ENCODE measurements at regions not wholly inside any gene's neighbourhood (a gene's known extent, or its start where the extent isn't known, plus 50 kb on each side); places are given as distances from the start of the nearest gene placed in this dataset.

GRCh38 chr9:135253305-135254004 lies 166.0 kb downstream of the OLFM1 start:
- peaks cover 3% of the 10 kb centered on the region for H3K4me1 ChIP-seq (ENCODE audit: control insufficient read depth, insufficient read depth, low read length)
- no peaks in the 10 kb centered on the region for H3K36me3 ChIP-seq (ENCODE audit: control insufficient read depth, insufficient read depth, low read length)
- WGBS (ENCODE audit: insufficient coverage, insufficient read length), result no CpG with 5 or more reads among the region's 31 CpGs
- no peak overlapping the region for H3K4me3 ChIP-seq (ENCODE audit: low read length)
- no peak overlapping the region for H3K27ac ChIP-seq (ENCODE audit: low read length)
- no peak for DNase-seq (ENCODE audit: low read depth, low spot score)
- no peaks in the 10 kb centered on the region for H3K27me3 ChIP-seq (ENCODE audit: control insufficient read depth, insufficient read depth, low read length)
- H3K9me3 ChIP-seq (ENCODE audit: control insufficient read depth, insufficient read depth, low read length), result no peaks in the 10 kb centered on the region

DNA sequence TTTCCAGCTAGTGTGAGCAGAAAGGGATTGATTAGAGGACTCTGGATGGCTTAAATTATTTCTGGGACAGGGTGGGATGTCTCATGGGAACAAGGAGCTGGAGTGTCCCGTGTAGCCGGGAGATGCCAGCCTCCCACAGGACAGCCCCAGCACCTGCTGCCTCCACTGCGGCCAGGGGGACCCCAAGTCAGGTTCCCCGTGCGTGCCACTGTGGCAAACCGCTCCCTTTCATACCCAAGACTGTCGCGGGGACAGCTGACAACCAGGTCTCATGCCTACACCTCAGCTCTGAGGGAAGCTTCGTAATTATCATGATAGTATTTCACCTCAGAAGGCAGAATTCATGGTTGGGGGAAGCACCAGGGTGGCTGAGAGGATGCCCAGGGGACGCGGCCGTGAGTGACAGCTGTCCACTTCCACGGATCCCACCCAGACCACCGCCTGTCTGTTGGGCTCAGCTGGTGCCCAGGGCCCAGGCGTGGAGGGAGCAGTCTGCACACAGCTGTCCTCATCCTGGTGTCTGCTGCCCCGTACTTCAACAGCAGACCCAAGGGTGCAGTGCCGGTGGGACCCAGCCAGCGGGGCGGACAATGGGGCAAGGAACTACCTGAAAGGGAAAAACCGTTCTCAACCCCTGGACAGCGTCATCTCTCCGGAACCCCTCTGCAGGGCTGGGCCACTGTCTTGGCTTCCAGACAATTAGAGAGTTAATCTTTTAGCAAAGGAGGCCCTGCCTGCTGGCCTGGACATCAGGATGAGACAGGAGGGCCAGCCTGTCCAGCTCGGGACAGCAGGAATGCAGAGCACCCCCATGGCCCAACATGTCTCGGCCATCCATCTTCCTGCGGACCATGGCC lies 166.9 kb downstream of the OLFM1 start:
- H3K9me3 ChIP-seq (ENCODE audit: control insufficient read depth, insufficient read depth, low read length), result no peaks in the 10 kb centered on the region
- peaks cover 3% of the 10 kb centered on the region for H3K4me1 ChIP-seq (ENCODE audit: control insufficient read depth, insufficient read depth, low read length)
- no peak overlapping the region for H3K27ac ChIP-seq (ENCODE audit: low read length)
- no peaks in the 10 kb centered on the region for H3K36me3 ChIP-seq (ENCODE audit: control insufficient read depth, insufficient read depth, low read length)
- no peak for DNase-seq (ENCODE audit: low read depth, low spot score)
- H3K4me3 ChIP-seq (ENCODE audit: low read length), result no peak overlapping the region
- no peaks in the 10 kb centered on the region for H3K27me3 ChIP-seq (ENCODE audit: control insufficient read depth, insufficient read depth, low read length)
- WGBS (ENCODE audit: insufficient coverage, insufficient read length), result no CpG with 5 or more reads among the region's 25 CpGs

- H3K4me3 ChIP-seq (ENCODE audit: low read length), result no peak overlapping the region
- no peak overlapping the region for H3K27ac ChIP-seq (ENCODE audit: low read length)
- no CpG with 5 or more reads among the region's 23 CpGs for WGBS (ENCODE audit: insufficient coverage, insufficient read length)
- H3K4me1 ChIP-seq (ENCODE audit: control insufficient read depth, insufficient read depth, low read length), result peaks cover 3% of the 10 kb centered on the region
- H3K9me3 ChIP-seq (ENCODE audit: control insufficient read depth, insufficient read depth, low read length), result no peaks in the 10 kb centered on the region
- H3K27me3 ChIP-seq (ENCODE audit: control insufficient read depth, insufficient read depth, low read length), result no peaks in the 10 kb centered on the region
- no peak for DNase-seq (ENCODE audit: low read depth, low spot score)
- H3K36me3 ChIP-seq (ENCODE audit: control insufficient read depth, insufficient read depth, low read length), result no peaks in the 10 kb centered on the region
Observed at GRCh38 chr9:135255033-135255840, 167.8 kb downstream of the OLFM1 start.

- no CpG with 5 or more reads among the region's 23 CpGs for WGBS (ENCODE audit: insufficient coverage, insufficient read length)
- DNase-seq (ENCODE audit: low read depth, low spot score), result no peak
- Histone ChIP-seq H3K27me3 (ENCODE audit: control insufficient read depth, insufficient read depth, low read length) (no peaks in the 10 kb centered on the region), H3K4me1 (ENCODE audit: control insufficient read depth, insufficient read depth, low read length) (peaks cover 7% of the 10 kb centered on the region), H3K4me3 (ENCODE audit: low read length) (no peak overlapping the region), H3K36me3 (ENCODE audit: control insufficient read depth, insufficient read depth, low read length) (no peaks in the 10 kb centered on the region), H3K27ac (ENCODE audit: low read length) (no peak overlapping the region), H3K9me3 (ENCODE audit: control insufficient read depth, insufficient read depth, low read length) (no peaks in the 10 kb centered on the region)
Observed at GRCh38 chr9:135255841-135256580, 168.5 kb downstream of the OLFM1 start.

GRCh38 chr9:135256581-135257354 lies 169.3 kb downstream of the OLFM1 start:
- Histone ChIP-seq H3K9me3 (ENCODE audit: control insufficient read depth, insufficient read depth, low read length) (no peaks in the 10 kb centered on the region), H3K27ac (ENCODE audit: low read length) (no peak overlapping the region), H3K4me3 (ENCODE audit: low read length) (no peak overlapping the region), H3K27me3 (ENCODE audit: control insufficient read depth, insufficient read depth, low read length) (no peaks in the 10 kb centered on the region), H3K4me1 (ENCODE audit: control insufficient read depth, insufficient read depth, low read length) (peaks cover 8% of the 10 kb centered on the region), H3K36me3 (ENCODE audit: control insufficient read depth, insufficient read depth, low read length) (no peaks in the 10 kb centered on the region)
- no CpG with 5 or more reads among the region's 26 CpGs for whole genome bisulfite sequencing (ENCODE audit: insufficient coverage, insufficient read length)
- no peak for DNase-seq (ENCODE audit: low read depth, low spot score)

DNA sequence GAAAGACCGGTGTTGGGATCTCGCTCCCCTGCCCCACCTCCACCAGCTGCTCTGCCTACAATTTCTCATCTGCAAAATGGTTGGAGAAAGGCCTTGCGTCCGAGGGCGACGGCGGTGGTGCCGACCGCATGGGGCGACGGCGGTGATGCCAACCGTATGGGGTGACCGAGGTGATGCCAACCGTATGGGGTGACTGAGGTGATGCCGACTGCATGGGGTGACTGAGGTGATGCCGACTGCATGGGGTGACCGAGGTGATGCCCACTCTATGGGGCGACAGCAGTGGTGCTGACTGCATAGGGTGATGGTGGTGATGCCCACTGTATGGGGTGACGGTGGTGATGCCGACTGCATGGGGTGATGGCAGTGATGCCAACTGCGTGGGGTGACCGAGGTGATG lies 171.0 kb downstream of the OLFM1 start:
- H3K27me3 ChIP-seq (ENCODE audit: control insufficient read depth, insufficient read depth, low read length), result no peaks in the 10 kb centered on the region
- H3K27ac ChIP-seq (ENCODE audit: low read length), result no peak overlapping the region
- H3K4me1 ChIP-seq (ENCODE audit: control insufficient read depth, insufficient read depth, low read length), result peaks cover 8% of the 10 kb centered on the region
- no peak for DNase-seq (ENCODE audit: low read depth, low spot score)
- WGBS (ENCODE audit: insufficient coverage, insufficient read length), result no CpG with 5 or more reads among the region's 23 CpGs
- no peak overlapping the region for H3K4me3 ChIP-seq (ENCODE audit: low read length)
- no peaks in the 10 kb centered on the region for H3K9me3 ChIP-seq (ENCODE audit: control insufficient read depth, insufficient read depth, low read length)
- H3K36me3 ChIP-seq (ENCODE audit: control insufficient read depth, insufficient read depth, low read length), result no peaks in the 10 kb centered on the region

DNA sequence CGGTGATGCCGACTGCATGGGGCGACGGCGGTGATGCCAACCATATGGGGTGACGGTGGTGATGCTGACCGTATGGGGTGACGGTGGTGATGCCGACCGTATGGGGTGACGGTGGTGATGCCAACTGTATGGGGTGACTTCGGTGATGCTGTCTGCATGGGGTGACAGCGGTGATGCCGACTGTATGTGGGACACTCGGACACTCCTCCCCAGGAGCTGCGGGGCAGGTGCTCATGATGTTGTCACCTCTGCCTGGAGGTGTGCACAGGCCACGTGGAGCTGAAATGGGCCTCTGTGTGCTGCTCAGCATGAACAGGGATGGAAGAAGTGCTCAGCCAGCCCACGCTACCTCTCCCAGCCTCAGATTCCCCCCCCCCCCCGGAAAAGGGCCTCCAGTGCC lies 171.8 kb downstream of the OLFM1 start:
- H3K27me3 ChIP-seq (ENCODE audit: control insufficient read depth, insufficient read depth, low read length), result no peaks in the 10 kb centered on the region
- H3K4me3 ChIP-seq (ENCODE audit: low read length), result no peak overlapping the region
- no peaks in the 10 kb centered on the region for H3K9me3 ChIP-seq (ENCODE audit: control insufficient read depth, insufficient read depth, low read length)
- no peak for DNase-seq (ENCODE audit: low read depth, low spot score)
- no peaks in the 10 kb centered on the region for H3K36me3 ChIP-seq (ENCODE audit: control insufficient read depth, insufficient read depth, low read length)
- no peak overlapping the region for H3K27ac ChIP-seq (ENCODE audit: low read length)
- peaks cover 5% of the 10 kb centered on the region for H3K4me1 ChIP-seq (ENCODE audit: control insufficient read depth, insufficient read depth, low read length)
- WGBS (ENCODE audit: insufficient coverage, insufficient read length), result no CpG with 5 or more reads among the region's 19 CpGs

DNA sequence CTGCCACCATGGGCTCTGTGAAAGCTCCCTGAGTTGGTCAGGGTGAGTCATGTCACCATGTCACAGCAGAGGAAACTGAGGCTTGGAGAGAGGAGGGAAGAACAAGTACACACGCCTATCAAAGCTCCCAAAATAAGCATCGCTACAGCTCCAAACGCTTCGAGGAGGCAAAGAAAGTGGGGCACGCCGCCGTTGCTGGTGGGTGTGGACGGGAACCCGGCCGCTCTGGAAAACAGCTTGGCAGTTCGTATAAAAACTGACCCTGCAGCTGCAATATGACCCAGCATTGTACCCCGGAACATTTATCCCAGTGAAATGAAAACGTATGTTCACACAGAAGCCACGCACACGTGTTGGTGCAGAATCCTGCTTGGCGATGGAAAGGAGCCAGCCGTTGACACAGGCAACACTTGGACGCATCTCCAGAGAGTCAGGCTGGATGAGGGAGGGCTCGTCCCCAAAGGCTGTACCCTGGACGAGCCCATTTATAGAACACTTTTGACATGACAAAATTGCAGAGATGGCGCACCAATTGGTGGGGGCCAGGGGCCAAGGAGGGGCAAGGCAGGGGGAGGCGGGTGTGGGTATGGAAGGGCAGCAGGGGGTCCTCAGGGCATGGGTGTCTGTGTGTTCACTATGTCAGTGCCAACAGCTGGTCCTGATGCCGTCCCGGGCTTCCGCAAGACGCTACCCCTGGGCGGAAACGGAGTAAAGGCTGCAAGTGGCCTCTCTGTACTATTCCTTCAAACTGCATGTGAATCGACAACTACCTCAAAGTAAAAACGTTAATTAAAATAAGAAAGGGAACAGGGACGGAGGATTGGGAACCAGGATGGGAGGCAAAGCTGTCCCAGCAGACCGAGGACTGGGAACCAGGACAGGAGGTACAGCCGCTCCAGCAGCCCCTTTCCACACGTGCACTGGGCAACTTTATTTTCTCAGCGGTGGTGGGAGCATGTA lies 173.0 kb downstream of the OLFM1 start:
- H3K4me3 ChIP-seq (ENCODE audit: low read length), result no peak overlapping the region
- WGBS (ENCODE audit: insufficient coverage, insufficient read length), result no CpG with 5 or more reads among the region's 35 CpGs

DNA sequence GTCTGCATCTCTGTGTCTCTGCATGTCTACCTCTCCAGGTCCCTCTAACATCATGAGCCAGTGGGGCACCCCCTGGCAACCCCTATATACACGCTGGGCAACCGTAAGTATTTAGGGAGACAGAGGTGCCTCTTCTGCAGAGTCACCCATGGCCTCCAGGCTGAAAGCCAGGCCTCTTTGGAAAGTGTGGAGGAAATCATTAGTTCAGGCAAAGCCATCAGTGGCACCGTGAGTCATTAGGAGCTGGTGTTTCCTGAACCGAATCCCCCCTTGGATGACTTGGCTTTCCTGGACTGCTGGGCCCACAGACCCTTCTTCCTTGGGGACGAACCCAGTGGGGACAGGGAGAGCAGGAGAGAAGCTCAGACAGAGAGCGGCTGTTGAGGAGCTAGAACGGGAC lies 174.8 kb downstream of the OLFM1 start:
- Histone ChIP-seq H3K4me3 (ENCODE audit: low read length) (no peak overlapping the region), H3K36me3 (ENCODE audit: control insufficient read depth, insufficient read depth, low read length) (no peaks in the 10 kb centered on the region), H3K9me3 (ENCODE audit: control insufficient read depth, insufficient read depth, low read length) (no peaks in the 10 kb centered on the region), H3K4me1 (ENCODE audit: control insufficient read depth, insufficient read depth, low read length) (peaks cover 5% of the 10 kb centered on the region), H3K27ac (ENCODE audit: low read length) (no peak overlapping the region), H3K27me3 (ENCODE audit: control insufficient read depth, insufficient read depth, low read length) (no peaks in the 10 kb centered on the region)
- no peak for DNase-seq (ENCODE audit: low read depth, low spot score)
- WGBS (ENCODE audit: insufficient coverage, insufficient read length), result no CpG with 5 or more reads among the region's 7 CpGs

More for the DNA sequence above, 173.0 kb downstream of the OLFM1 start:
- Histone ChIP-seq H3K27ac (ENCODE audit: low read length) (no peak overlapping the region), H3K4me1 (ENCODE audit: control insufficient read depth, insufficient read depth, low read length) (peaks cover 5% of the 10 kb centered on the region), H3K27me3 (ENCODE audit: control insufficient read depth, insufficient read depth, low read length) (no peaks in the 10 kb centered on the region), H3K36me3 (ENCODE audit: control insufficient read depth, insufficient read depth, low read length) (no peaks in the 10 kb centered on the region), H3K9me3 (ENCODE audit: control insufficient read depth, insufficient read depth, low read length) (no peaks in the 10 kb centered on the region)
- DNase-seq (ENCODE audit: low read depth, low spot score), result no peak

All from iPS DF 6.9 (cell line).